ENCODE measurements at regions not wholly inside any gene's neighbourhood (a gene's known extent, or its start where the extent isn't known, plus 50 kb on each side); places are given as distances from the start of the nearest gene placed in this dataset.

- no peak for TF ChIP-seq CEBPB (IDR thresholded peaks at IDR 0.05; ENCODE audit: low read depth, low read length)
- TF ChIP-seq CTCF (conservative IDR thresholded peaks at IDR 0.05; ENCODE audit: low read depth, low read length) = no peak
- no peak for TF ChIP-seq POLR2A (IDR thresholded peaks at IDR 0.05; ENCODE audit: low read depth, low read length)
- no peak for TF ChIP-seq FOS (IDR thresholded peaks at IDR 0.05; ENCODE audit: low read depth, low read length)
Measured at GRCh38 chr20:53856300-53857295, 213.8 kb downstream of the BCAS1 start.

All from IMR-90 (cell line).